Stomach smooth muscle (tissue), 2 donors: ENCODE measurements at regions not wholly inside any gene's neighbourhood (a gene's known extent, or its start where the extent isn't known, plus 50 kb on each side); places are given as distances from the start of the nearest gene placed in this dataset.

Experiments
- H3K27ac ChIP-seq: one replicate; pipeline ENCODE4 v1.7.0; 2013; ENCODE audit warnings: mild to moderate bottlenecking, low read length, inconsistent platforms
- H3K27me3 ChIP-seq, 2 donors: one replicate each; pipeline ENCODE4 v1.7.0; 2013; ENCODE audit warnings: low read length in 2 of 2; ENCODE audit not compliant: insufficient read depth in 2 of 2, control insufficient read depth in 1 of 2
- H3K36me3 ChIP-seq, 2 donors: one replicate each; pipeline ENCODE4 v1.7.0; 2013; ENCODE audit warnings: low read length in 2 of 2; ENCODE audit not compliant: control insufficient read depth in 2 of 2, insufficient read depth in 2 of 2
- H3K4me1 ChIP-seq: one replicate; pipeline ENCODE4 v1.7.0; 2013; ENCODE audit warnings: low read length; ENCODE audit not compliant: control insufficient read depth, insufficient read depth
- H3K4me3 ChIP-seq, 2 donors: one replicate each; pipeline ENCODE4 v1.7.0; 2013; ENCODE audit warnings: low read length in 2 of 2
- H3K9ac ChIP-seq, 2 donors: one replicate each; pipeline ENCODE4 v1.7.0; 2013; ENCODE audit warnings: low read length in 2 of 2, mild to moderate bottlenecking in 1 of 2
- H3K9me3 ChIP-seq, 2 donors: one replicate each; pipeline ENCODE4 v1.7.0; 2013; ENCODE audit warnings: low read length in 2 of 2; ENCODE audit not compliant: control insufficient read depth in 2 of 2
- donor health status: healthy.
- donor health status: Pancreatic carcinoma.

- Histone ChIP-seq H3K4me1 (no peaks in the 10 kb centered on the region), H3K27me3 (no peaks in the 10 kb centered on the region), H3K27ac (no peak overlapping the region), H3K9me3 (no peaks in the 10 kb centered on the region), H3K36me3 (no peaks in the 10 kb centered on the region), H3K4me3 (no peak overlapping the region), H3K9ac (no peak overlapping the region)
Observed at GRCh38 chr2:19272039-19272438, 86.4 kb downstream of the OSR1 start.

GRCh38 chr2:19264852-19265251 is 93.6 kb downstream of the OSR1 start:
- no peaks in the 10 kb centered on the region for H3K4me1 ChIP-seq
- no peak overlapping the region for H3K27ac ChIP-seq
- no peaks in the 10 kb centered on the region for H3K27me3 ChIP-seq
- no peaks in the 10 kb centered on the region for H3K36me3 ChIP-seq
- no peak overlapping the region for H3K9ac ChIP-seq
- no peak overlapping the region for H3K4me3 ChIP-seq
- no peaks in the 10 kb centered on the region for H3K9me3 ChIP-seq

GRCh38 chr2:19262150-19262549 is 96.3 kb downstream of the OSR1 start:
- no peaks in the 10 kb centered on the region for H3K9me3 ChIP-seq
- no peak overlapping the region for H3K27ac ChIP-seq
- H3K36me3 ChIP-seq = no peaks in the 10 kb centered on the region
- no peak overlapping the region for H3K4me3 ChIP-seq
- H3K9ac ChIP-seq = no peak overlapping the region
- H3K27me3 ChIP-seq = no peaks in the 10 kb centered on the region
- no peaks in the 10 kb centered on the region for H3K4me1 ChIP-seq

- no peaks in the 10 kb centered on the region for H3K9me3 ChIP-seq
- H3K27ac ChIP-seq = no peak overlapping the region
- no peaks in the 10 kb centered on the region for H3K27me3 ChIP-seq
- no peak overlapping the region for H3K4me3 ChIP-seq
- no peak overlapping the region for H3K9ac ChIP-seq
- H3K4me1 ChIP-seq = no peaks in the 10 kb centered on the region
- H3K36me3 ChIP-seq = no peaks in the 10 kb centered on the region
Observed at GRCh38 chr2:19261061-19261460, 97.4 kb downstream of the OSR1 start.

GRCh38 chr2:19256121-19256601 is 102.3 kb downstream of the OSR1 start:
- Histone ChIP-seq H3K9ac (no peak overlapping the region), H3K27me3 (no peaks in the 10 kb centered on the region), H3K4me1 (no peaks in the 10 kb centered on the region), H3K9me3 (no peaks in the 10 kb centered on the region), H3K4me3 (no peak overlapping the region), H3K27ac (no peak overlapping the region), H3K36me3 (no peaks in the 10 kb centered on the region)

GRCh38 chr2:19255481-19255880 is 102.9 kb downstream of the OSR1 start:
- Histone ChIP-seq H3K4me1 (no peaks in the 10 kb centered on the region), H3K9me3 (no peaks in the 10 kb centered on the region), H3K27ac (no peak overlapping the region), H3K9ac (no peak overlapping the region), H3K4me3 (no peak overlapping the region), H3K27me3 (no peaks in the 10 kb centered on the region), H3K36me3 (no peaks in the 10 kb centered on the region)

- no peaks in the 10 kb centered on the region for H3K36me3 ChIP-seq
- H3K4me3 ChIP-seq = no peak overlapping the region
- H3K9ac ChIP-seq = no peak overlapping the region
- H3K9me3 ChIP-seq = no peaks in the 10 kb centered on the region
- H3K4me1 ChIP-seq = no peaks in the 10 kb centered on the region
- H3K27me3 ChIP-seq = no peaks in the 10 kb centered on the region
- H3K27ac ChIP-seq = no peak overlapping the region
Observed at GRCh38 chr2:19251554-19251953, 106.9 kb downstream of the OSR1 start.

GRCh38 chr2:19250906-19251305 is 107.5 kb downstream of the OSR1 start:
- no peak overlapping the region for H3K9ac ChIP-seq
- H3K4me3 ChIP-seq = no peak overlapping the region
- H3K36me3 ChIP-seq = no peaks in the 10 kb centered on the region
- no peaks in the 10 kb centered on the region for H3K27me3 ChIP-seq
- no peak overlapping the region for H3K27ac ChIP-seq
- H3K9me3 ChIP-seq = no peaks in the 10 kb centered on the region
- H3K4me1 ChIP-seq = no peaks in the 10 kb centered on the region

- no peaks in the 10 kb centered on the region for H3K4me1 ChIP-seq
- H3K9me3 ChIP-seq = no peaks in the 10 kb centered on the region
- no peak overlapping the region for H3K9ac ChIP-seq
- H3K27ac ChIP-seq = no peak overlapping the region
- no peak overlapping the region for H3K4me3 ChIP-seq
- H3K27me3 ChIP-seq = no peaks in the 10 kb centered on the region
- no peaks in the 10 kb centered on the region for H3K36me3 ChIP-seq
Observed at GRCh38 chr2:19247186-19247585, 111.2 kb downstream of the OSR1 start.

- H3K27me3 ChIP-seq = no peaks in the 10 kb centered on the region
- no peak overlapping the region for H3K4me3 ChIP-seq
- no peaks in the 10 kb centered on the region for H3K9me3 ChIP-seq
- no peaks in the 10 kb centered on the region for H3K4me1 ChIP-seq
- H3K27ac ChIP-seq = no peak overlapping the region
- H3K36me3 ChIP-seq = no peaks in the 10 kb centered on the region
- H3K9ac ChIP-seq = no peak overlapping the region
Observed at GRCh38 chr2:19246496-19246895, 111.9 kb downstream of the OSR1 start.

- H3K4me3 ChIP-seq = no peak overlapping the region
- no peaks in the 10 kb centered on the region for H3K9me3 ChIP-seq
- H3K27me3 ChIP-seq = no peaks in the 10 kb centered on the region
Observed at GRCh38 chr2:19244460-19245363, 113.7 kb downstream of the OSR1 start.

More at GRCh38 chr2:19244460-19245363, 113.7 kb downstream of the OSR1 start:
- Histone ChIP-seq H3K36me3 (no peaks in the 10 kb centered on the region), H3K27ac (no peak overlapping the region), H3K9ac (no peak overlapping the region), H3K4me1 (no peaks in the 10 kb centered on the region)
